HL-60/S4 treated with phorbol 12-myristate 13-acetate at 8.2 ng/mL for 4 days and 3 days (cell line): ENCODE measurements at regions not wholly inside any gene's neighbourhood (a gene's known extent, or its start where the extent isn't known, plus 50 kb on each side); places are given as distances from the start of the nearest gene placed in this dataset.
"Not testable (repeated sequence)": the region's sequence is repeated elsewhere in the genome, so short reads cannot be mapped to it uniquely, and the experiment has no call there.

ENCODE experiments used
- in situ Hi-C: fragments of 300-500 bp; cut with MboI; formaldehyde crosslinking; loops from 2 replicates; pipeline ENCODE4 v1.15.0; 2022; ENCODE audit warnings: low sequenced_read_pairs

GRCh38 chr17:72464221-72464620 is 343.4 kb downstream of the SOX9 start:
- in situ Hi-C loops: not testable (repeated sequence)

- in situ Hi-C loops: no loop called here
Measured at GRCh38 chr17:72465191-72466024, 344.6 kb downstream of the SOX9 start.

- in situ Hi-C loops: no loop called here
Measured at GRCh38 chr17:72466199-72466598, 345.4 kb downstream of the SOX9 start.

- in situ Hi-C loops: no loop called here
Measured at GRCh38 chr17:72466606-72467005, 345.8 kb downstream of the SOX9 start.

GRCh38 chr17:72467841-72468653 is 347.2 kb downstream of the SOX9 start:
- in situ Hi-C loops: no loop called here

GRCh38 chr17:72468841-72469240 is 348.0 kb downstream of the SOX9 start:
- in situ Hi-C loops: no loop called here

GRCh38 chr17:72470121-72470705 is 349.4 kb downstream of the SOX9 start:
- in situ Hi-C loops: no loop called here

- in situ Hi-C loops: no loop called here
Measured at GRCh38 chr17:72470734-72471133, 349.9 kb downstream of the SOX9 start.

- in situ Hi-C loops: no loop called here
Measured at GRCh38 chr17:72471296-72471695, 350.5 kb downstream of the SOX9 start.

- in situ Hi-C loops: no loop called here
Measured at GRCh38 chr17:72472106-72472505, 351.3 kb downstream of the SOX9 start.

GRCh38 chr17:72472853-72473390 is 352.1 kb downstream of the SOX9 start:
- in situ Hi-C loops: not testable (repeated sequence)

- in situ Hi-C loops: no loop called here
Measured at GRCh38 chr17:72474243-72474642, 353.4 kb downstream of the SOX9 start.

GRCh38 chr17:72474719-72475477 is 354.1 kb downstream of the SOX9 start:
- in situ Hi-C loops: no loop called here

- in situ Hi-C loops: no loop called here
Measured at GRCh38 chr17:72476134-72476533, 355.3 kb downstream of the SOX9 start.

GRCh38 chr17:72476575-72476986 is 355.8 kb downstream of the SOX9 start:
- in situ Hi-C loops: no loop called here

GRCh38 chr17:72477491-72477890 is 356.7 kb downstream of the SOX9 start:
- in situ Hi-C loops: no loop called here

GRCh38 chr17:72479113-72479512 is 358.3 kb downstream of the SOX9 start:
- in situ Hi-C loops: no loop called here

- in situ Hi-C loops: no loop called here
Measured at GRCh38 chr17:72481572-72481971, 360.8 kb downstream of the SOX9 start.

- in situ Hi-C loops: no loop called here
Measured at GRCh38 chr17:72485596-72485995, 364.8 kb downstream of the SOX9 start.

- in situ Hi-C loops: no loop called here
Measured at GRCh38 chr17:72486806-72487205, 366.0 kb downstream of the SOX9 start.
